ENCODE measurements at regions not wholly inside any gene's neighbourhood (a gene's known extent, or its start where the extent isn't known, plus 50 kb on each side); places are given as distances from the start of the nearest gene placed in this dataset.
A peak's percentile ranks its signal among the peaks of the same experiment; 100 is the strongest.
"Not testable (repeated sequence)": the region's sequence is repeated elsewhere in the genome, so short reads cannot be mapped to it uniquely, and the experiment has no call there.

GRCh38 chr7:125184801-125185200, 255.2 kb upstream of the POT1 start:
- Histone ChIP-seq H4K20me1 (ENCODE audit: low read depth) (no peaks in the 10 kb centered on the region), H3K27me3 (no peaks in the 10 kb centered on the region), H2AFZ (replicated peaks) (no peak overlapping the region), H3K9ac (no peak overlapping the region), H3K4me3 (no peak overlapping the region), H3K79me2 (ENCODE audit: low read depth) (no peaks in the 10 kb centered on the region), H3K4me2 (no peak overlapping the region), H3K4me1 (no peaks in the 10 kb centered on the region), H3F3A (ENCODE audit: low read depth) (no peaks in the 10 kb centered on the region), H3K9me3 (ENCODE audit: low read depth) (no peaks in the 10 kb centered on the region), H3K36me3 (no peaks in the 10 kb centered on the region), H3K27ac (no peak overlapping the region)
- Mint-ChIP-seq H3K4me3 (no peak overlapping the region), H3K4me1 (no peaks in the 10 kb centered on the region), H3K9me3 (peaks cover 2% of the 10 kb centered on the region), H3K27me3 (ENCODE audit: insufficient read depth, low read depth) (no peaks in the 10 kb centered on the region), H3K27ac (no peak overlapping the region), H3K36me3 (no peaks in the 10 kb centered on the region)
- no peak for DNase-seq (ENCODE audit: low spot score)
- TF ChIP-seq EZH2phosphoT487 (IDR thresholded peaks at IDR 0.05) = no peak
- no peak for TF ChIP-seq CTCF (IDR thresholded peaks at IDR 0.05)
- TF ChIP-seq EZH2 (IDR thresholded peaks at IDR 0.05) = no peak

GRCh38 chr7:125181569-125182267, 252.1 kb upstream of the POT1 start:
- not testable (repeated sequence) for H3K9me3 Mint-ChIP-seq; H3K36me3 Mint-ChIP-seq; H3K27ac ChIP-seq; H3K27me3 Mint-ChIP-seq (ENCODE audit: insufficient read depth, low read depth); H3K4me3 Mint-ChIP-seq; H3K4me2 ChIP-seq; H3F3A ChIP-seq (ENCODE audit: low read depth); H3K9ac ChIP-seq; H3K4me1 Mint-ChIP-seq; DNase-seq (ENCODE audit: low spot score); H3K9me3 ChIP-seq (ENCODE audit: low read depth); H3K4me1 ChIP-seq; H3K4me3 ChIP-seq; H3K27me3 ChIP-seq; H4K20me1 ChIP-seq (ENCODE audit: low read depth); H3K79me2 ChIP-seq (ENCODE audit: low read depth); H3K27ac Mint-ChIP-seq; H3K36me3 ChIP-seq
- H2AFZ ChIP-seq (replicated peaks) = peak overlapping the region; percentile 22

GRCh38 chr7:125173571-125173970, 243.9 kb upstream of the POT1 start:
- H3K4me1 Mint-ChIP-seq = no peaks in the 10 kb centered on the region
- Histone ChIP-seq H3K4me2 (no peak overlapping the region), H3K27me3 (no peaks in the 10 kb centered on the region), H3K79me2 (ENCODE audit: low read depth) (no peaks in the 10 kb centered on the region), H3K36me3 (no peaks in the 10 kb centered on the region), H3K4me1 (no peaks in the 10 kb centered on the region), H3K4me3 (no peak overlapping the region), H4K20me1 (ENCODE audit: low read depth) (no peaks in the 10 kb centered on the region), H3K9me3 (ENCODE audit: low read depth) (no peaks in the 10 kb centered on the region), H2AFZ (replicated peaks) (no peak overlapping the region), H3K27ac (no peak overlapping the region), H3K9ac (no peak overlapping the region), H3F3A (ENCODE audit: low read depth) (no peaks in the 10 kb centered on the region)
- no peak for DNase-seq (ENCODE audit: low spot score)
- no peak overlapping the region for H3K4me3 Mint-ChIP-seq
- H3K27ac Mint-ChIP-seq = no peak overlapping the region
- no peaks in the 10 kb centered on the region for H3K36me3 Mint-ChIP-seq
- peaks cover 2% of the 10 kb centered on the region for H3K9me3 Mint-ChIP-seq
- peaks cover 3% of the 10 kb centered on the region for H3K27me3 Mint-ChIP-seq (ENCODE audit: insufficient read depth, low read depth)
- no peak for TF ChIP-seq EZH2 (IDR thresholded peaks at IDR 0.05)
- no peak for TF ChIP-seq CTCF (IDR thresholded peaks at IDR 0.05)
- no peak for TF ChIP-seq EZH2phosphoT487 (IDR thresholded peaks at IDR 0.05)

- Histone ChIP-seq H3K4me2 (no peak overlapping the region), H3K9me3 (ENCODE audit: low read depth) (no peaks in the 10 kb centered on the region), H4K20me1 (ENCODE audit: low read depth) (no peaks in the 10 kb centered on the region), H3K79me2 (ENCODE audit: low read depth) (no peaks in the 10 kb centered on the region), H2AFZ (replicated peaks) (no peak overlapping the region), H3F3A (ENCODE audit: low read depth) (no peaks in the 10 kb centered on the region), H3K4me3 (no peak overlapping the region), H3K36me3 (no peaks in the 10 kb centered on the region), H3K27ac (no peak overlapping the region), H3K27me3 (no peaks in the 10 kb centered on the region), H3K9ac (no peak overlapping the region), H3K4me1 (no peaks in the 10 kb centered on the region)
- Mint-ChIP-seq H3K4me1 (no peaks in the 10 kb centered on the region), H3K9me3 (no peaks in the 10 kb centered on the region), H3K27ac (no peak overlapping the region), H3K4me3 (no peak overlapping the region), H3K36me3 (no peaks in the 10 kb centered on the region), H3K27me3 (ENCODE audit: insufficient read depth, low read depth) (no peaks in the 10 kb centered on the region)
- no peak for TF ChIP-seq EZH2phosphoT487 (IDR thresholded peaks at IDR 0.05)
- TF ChIP-seq EZH2 (IDR thresholded peaks at IDR 0.05) = no peak
- no peak for TF ChIP-seq CTCF (IDR thresholded peaks at IDR 0.05)
- no peak for DNase-seq (ENCODE audit: low spot score)
Measured at GRCh38 chr7:125169088-125169487, 239.5 kb upstream of the POT1 start.
